ENCODE measurements at regions not wholly inside any gene's neighbourhood (a gene's known extent, or its start where the extent isn't known, plus 50 kb on each side); places are given as distances from the start of the nearest gene placed in this dataset.

GRCh38 chr13:105547851-105548250 is 987.6 kb downstream of the EFNB2 start:
- no peak for TF ChIP-seq CTCF (IDR thresholded peaks at IDR 0.05; ENCODE audit: low read depth, low read length, poor library complexity, severe bottlenecking)
- TF ChIP-seq EZH2phosphoT487 (IDR thresholded peaks at IDR 0.05; ENCODE audit: borderline replicate concordance, low read length), result no peak
